Skeletal muscle satellite cell (primary cell): ENCODE measurements at regions not wholly inside any gene's neighbourhood (a gene's known extent, or its start where the extent isn't known, plus 50 kb on each side); places are given as distances from the start of the nearest gene placed in this dataset.

ENCODE experiments used
- H3K27me3 ChIP-seq: 2 replicates; pipeline ENCODE4 v1.7.0; 2013; ENCODE audit warnings: low read length; ENCODE audit not compliant: control insufficient read depth, insufficient read depth
- H3K36me3 ChIP-seq: 2 replicates; pipeline ENCODE4 v1.7.0; 2013; ENCODE audit warnings: mild to moderate bottlenecking, control low read depth, low read length; ENCODE audit not compliant: insufficient read depth
- H3K4me1 ChIP-seq: 2 replicates; pipeline ENCODE4 v1.7.0; 2013; ENCODE audit warnings: low read length; ENCODE audit not compliant: control insufficient read depth, insufficient read depth
- H3K4me2 ChIP-seq: 2 replicates; pipeline ENCODE4 v1.7.0; 2013; ENCODE audit warnings: mild to moderate bottlenecking, low read length
- H3K4me3 ChIP-seq: 2 replicates; pipeline ENCODE4 v1.7.0; 2013; ENCODE audit warnings: low read length
- H3K9ac ChIP-seq: 2 replicates; pipeline ENCODE4 v1.7.0; 2013; ENCODE audit warnings: mild to moderate bottlenecking, low read depth, low read length, moderate library complexity
- H3K9me3 ChIP-seq: replicated peaks from 2 replicates; pipeline ENCODE4 v1.7.0; 2013; ENCODE audit warnings: mild to moderate bottlenecking, control low read depth, low read length

- no peaks in the 10 kb centered on the region for H3K9me3 ChIP-seq
- no peak overlapping the region for H3K4me3 ChIP-seq
- H3K4me2 ChIP-seq, result no peak overlapping the region
- H3K4me1 ChIP-seq, result no peaks in the 10 kb centered on the region
- no peaks in the 10 kb centered on the region for H3K36me3 ChIP-seq
- H3K27me3 ChIP-seq, result no peaks in the 10 kb centered on the region
- no peak overlapping the region for H3K9ac ChIP-seq
These were observed 106.4 kb upstream of the SERTAD2 start for GRCh38 chr2:64760128-64760527.

GRCh38 chr2:64762301-64762997 is 108.7 kb upstream of the SERTAD2 start:
- H3K4me3 ChIP-seq, result no peak overlapping the region
- H3K27me3 ChIP-seq, result no peaks in the 10 kb centered on the region
- H3K9ac ChIP-seq, result no peak overlapping the region
- peaks cover 5% of the 10 kb centered on the region for H3K4me1 ChIP-seq
- H3K4me2 ChIP-seq, result no peak overlapping the region
- no peaks in the 10 kb centered on the region for H3K9me3 ChIP-seq
- no peaks in the 10 kb centered on the region for H3K36me3 ChIP-seq

- Histone ChIP-seq H3K36me3 (no peaks in the 10 kb centered on the region), H3K4me1 (peaks cover 5% of the 10 kb centered on the region), H3K9me3 (no peaks in the 10 kb centered on the region), H3K4me3 (no peak overlapping the region), H3K27me3 (no peaks in the 10 kb centered on the region), H3K4me2 (no peak overlapping the region), H3K9ac (no peak overlapping the region)
These were observed 109.4 kb upstream of the SERTAD2 start for GRCh38 chr2:64763126-64763525.

- no peak overlapping the region for H3K4me3 ChIP-seq
- H3K27me3 ChIP-seq, result no peaks in the 10 kb centered on the region
- no peak overlapping the region for H3K4me2 ChIP-seq
- peaks cover 25% of the 10 kb centered on the region for H3K4me1 ChIP-seq
- no peaks in the 10 kb centered on the region for H3K9me3 ChIP-seq
- H3K9ac ChIP-seq, result no peak overlapping the region
- no peaks in the 10 kb centered on the region for H3K36me3 ChIP-seq
These were observed 111.6 kb upstream of the SERTAD2 start for GRCh38 chr2:64765160-64765805.

- no peaks in the 10 kb centered on the region for H3K9me3 ChIP-seq
- H3K4me2 ChIP-seq, result peak overlapping the region; percentile 88
- peak overlapping the region; percentile 97 for H3K9ac ChIP-seq
- no peaks in the 10 kb centered on the region for H3K27me3 ChIP-seq
- no peaks in the 10 kb centered on the region for H3K36me3 ChIP-seq
- H3K4me1 ChIP-seq, result peaks cover 40% of the 10 kb centered on the region
- peak overlapping the region; percentile 69 for H3K4me3 ChIP-seq
These were observed 113.3 kb upstream of the SERTAD2 start for GRCh38 chr2:64766841-64767669.

GRCh38 chr2:64767670-64768468 is 114.2 kb upstream of the SERTAD2 start:
- Histone ChIP-seq H3K4me1 (peaks cover 40% of the 10 kb centered on the region), H3K4me2 (peak overlapping the region; percentile 88), H3K9me3 (no peaks in the 10 kb centered on the region), H3K9ac (peak overlapping the region; percentile 97), H3K36me3 (no peaks in the 10 kb centered on the region), H3K27me3 (no peaks in the 10 kb centered on the region), H3K4me3 (peak overlapping the region; percentile 69)

GRCh38 chr2:64768491-64769005 is 114.8 kb upstream of the SERTAD2 start:
- Histone ChIP-seq H3K4me3 (peak overlapping the region; percentile 69), H3K9me3 (no peaks in the 10 kb centered on the region), H3K36me3 (no peaks in the 10 kb centered on the region), H3K9ac (peak overlapping the region; percentile 97), H3K4me2 (peak overlapping the region; percentile 88), H3K4me1 (peaks cover 41% of the 10 kb centered on the region), H3K27me3 (no peaks in the 10 kb centered on the region)

- no peaks in the 10 kb centered on the region for H3K27me3 ChIP-seq
- H3K4me2 ChIP-seq, result peak overlapping the region; percentile 1
- no peaks in the 10 kb centered on the region for H3K36me3 ChIP-seq
- H3K4me3 ChIP-seq, result no peak overlapping the region
- H3K4me1 ChIP-seq, result peaks cover 46% of the 10 kb centered on the region
- H3K9me3 ChIP-seq, result no peaks in the 10 kb centered on the region
- no peak overlapping the region for H3K9ac ChIP-seq
These were observed 115.8 kb upstream of the SERTAD2 start for GRCh38 chr2:64769392-64770044.

- Histone ChIP-seq H3K4me1 (peaks cover 46% of the 10 kb centered on the region), H3K9me3 (no peaks in the 10 kb centered on the region), H3K4me3 (peak overlapping the region; percentile 31), H3K36me3 (no peaks in the 10 kb centered on the region), H3K9ac (peak overlapping the region; percentile 49), H3K4me2 (peak overlapping the region; percentile 58), H3K27me3 (no peaks in the 10 kb centered on the region)
These were observed 116.5 kb upstream of the SERTAD2 start for GRCh38 chr2:64770137-64770780.

GRCh38 chr2:64770781-64771334 is 117.1 kb upstream of the SERTAD2 start:
- Histone ChIP-seq H3K4me3 (peak overlapping the region; percentile 31), H3K4me1 (peaks cover 46% of the 10 kb centered on the region), H3K27me3 (no peaks in the 10 kb centered on the region), H3K9ac (peak overlapping the region; percentile 49), H3K4me2 (peak overlapping the region; percentile 58), H3K9me3 (no peaks in the 10 kb centered on the region), H3K36me3 (no peaks in the 10 kb centered on the region)
